ENCODE measurements at regions not wholly inside any gene's neighbourhood (a gene's known extent, or its start where the extent isn't known, plus 50 kb on each side); places are given as distances from the start of the nearest gene placed in this dataset.

DNA sequence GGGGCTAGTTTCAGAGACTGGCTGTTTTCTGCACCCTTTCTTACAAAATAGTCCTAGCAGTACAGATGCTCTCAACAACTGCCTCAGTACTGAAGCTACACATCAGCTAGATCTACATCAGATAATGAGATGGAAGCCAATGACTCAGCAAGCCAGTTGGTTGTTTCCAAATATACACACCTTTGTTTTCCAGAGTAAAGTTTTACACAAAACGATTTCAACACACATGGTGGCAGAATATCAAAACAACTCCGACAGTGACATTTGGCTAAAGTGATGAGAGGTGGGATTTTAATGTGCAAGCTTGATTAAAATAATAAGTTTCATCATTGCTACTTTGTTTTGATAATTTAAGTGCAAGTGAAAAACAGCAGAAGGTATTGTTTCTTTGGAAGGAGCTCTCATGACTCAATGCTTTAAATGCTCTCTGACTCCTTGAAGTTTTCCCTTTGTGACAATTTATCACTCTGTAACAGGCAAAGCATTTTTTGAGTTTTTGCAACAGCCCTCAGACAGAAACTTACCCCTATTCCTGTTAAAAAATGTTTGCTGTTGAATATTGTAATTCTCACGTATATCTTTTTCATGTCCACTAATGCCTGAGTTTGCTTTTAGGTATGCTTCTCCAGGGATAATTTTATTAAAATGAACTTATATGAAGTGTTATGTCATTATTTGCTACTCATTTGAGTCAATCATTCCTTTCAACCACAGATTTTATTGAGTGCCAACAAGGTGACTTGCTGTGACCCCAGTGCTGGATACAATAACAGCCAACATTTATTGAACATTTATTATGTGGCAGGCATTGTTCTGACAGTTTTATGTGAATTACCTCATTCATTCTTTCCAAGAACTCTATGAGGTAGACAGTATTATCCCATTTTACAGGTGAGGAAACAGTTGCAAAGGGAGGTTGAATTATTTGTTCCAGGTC is 882.0 kb downstream of the TFAP2A start:
- DNase-seq (ENCODE audit: low read depth) = peak; percentile 65

DNA sequence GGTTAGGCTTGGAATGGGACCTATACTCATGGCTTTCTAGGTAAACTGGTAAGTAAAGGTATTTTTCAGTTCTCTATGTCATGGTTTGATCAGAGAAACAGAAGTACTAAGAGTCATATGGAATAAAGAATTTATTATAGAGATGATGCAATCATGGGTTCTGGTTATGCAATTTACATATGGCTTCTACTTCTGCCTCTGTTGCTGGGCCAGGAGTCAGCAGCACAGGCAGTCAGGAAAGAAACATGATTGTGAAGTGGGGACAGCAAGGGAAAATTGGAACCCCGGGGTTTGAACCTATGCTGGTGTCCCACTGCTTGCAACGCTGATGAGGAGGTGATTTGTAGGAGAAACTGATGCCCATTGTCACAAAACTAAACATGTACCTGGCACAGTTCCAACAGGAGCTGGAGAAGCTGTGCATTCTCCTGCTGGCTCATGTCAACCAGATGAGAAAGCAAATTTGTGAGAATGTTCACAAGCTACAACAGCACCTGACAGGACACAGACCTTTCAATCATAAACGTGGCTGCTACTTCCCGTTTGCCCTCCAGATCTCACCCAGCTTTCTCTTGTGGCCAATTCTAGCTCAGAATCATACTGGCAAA is 887.1 kb downstream of the TFAP2A start:
- DNase-seq (ENCODE audit: low read depth) = no peak

DNA sequence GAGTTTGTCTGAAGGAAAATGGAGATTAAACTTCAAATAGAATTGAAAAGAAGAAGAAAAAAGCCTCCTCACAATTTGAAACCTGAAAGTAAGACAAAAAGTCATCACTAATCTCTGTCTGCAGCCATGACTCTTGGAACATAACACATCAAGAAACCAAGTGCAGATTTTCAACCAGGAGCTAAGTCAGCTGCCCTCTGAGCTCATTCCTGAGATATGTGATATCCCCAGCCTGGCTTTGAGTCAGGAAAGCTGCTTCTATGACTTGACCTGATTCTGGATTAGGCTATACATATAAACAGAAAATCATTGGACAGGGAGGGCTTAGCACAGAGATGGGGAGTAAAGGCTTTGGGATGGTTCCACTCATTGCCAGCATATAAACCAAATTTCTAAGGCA is 891.4 kb downstream of the TFAP2A start:
- peak; percentile 79 for DNase-seq (ENCODE audit: low read depth)

DNA sequence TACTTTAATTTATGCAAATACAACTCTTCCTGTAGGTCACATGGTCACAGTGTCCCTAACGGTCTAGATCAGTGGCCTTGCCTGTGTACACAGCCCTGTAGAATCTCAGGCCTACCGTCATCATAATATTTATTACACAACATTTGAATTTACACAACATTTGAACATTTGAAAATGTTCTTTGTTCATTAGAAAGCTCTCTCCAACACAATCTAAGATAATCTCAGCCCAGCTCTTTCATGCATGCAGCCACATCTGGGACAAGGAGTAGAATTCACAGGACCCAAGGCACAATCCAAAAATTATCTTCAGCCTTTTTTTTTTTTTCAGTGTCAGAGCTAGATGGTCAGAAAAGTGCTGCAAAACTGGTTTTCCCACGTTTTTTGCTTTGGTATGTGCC is 892.8 kb downstream of the TFAP2A start:
- DNase-seq (ENCODE audit: low read depth) = no peak

DNA sequence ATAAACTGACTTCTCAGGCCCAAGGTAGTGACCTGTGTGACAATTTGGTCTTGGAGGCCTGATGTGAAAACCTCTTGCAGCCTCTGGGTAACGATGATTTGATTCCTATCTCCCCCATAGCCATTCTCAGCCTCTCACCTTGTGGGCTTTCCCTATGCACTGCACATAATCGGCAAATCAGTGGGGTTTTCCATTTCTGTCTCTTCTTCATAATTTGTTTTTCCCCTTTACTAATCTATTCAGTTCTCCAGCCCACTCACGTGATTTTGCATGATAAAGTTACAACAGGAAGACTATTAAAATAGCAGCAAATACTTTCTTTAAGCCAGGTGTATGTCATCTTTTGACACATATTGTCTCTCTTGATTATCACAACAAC is 893.7 kb downstream of the TFAP2A start:
- DNase-seq (ENCODE audit: low read depth) = no peak

DNA sequence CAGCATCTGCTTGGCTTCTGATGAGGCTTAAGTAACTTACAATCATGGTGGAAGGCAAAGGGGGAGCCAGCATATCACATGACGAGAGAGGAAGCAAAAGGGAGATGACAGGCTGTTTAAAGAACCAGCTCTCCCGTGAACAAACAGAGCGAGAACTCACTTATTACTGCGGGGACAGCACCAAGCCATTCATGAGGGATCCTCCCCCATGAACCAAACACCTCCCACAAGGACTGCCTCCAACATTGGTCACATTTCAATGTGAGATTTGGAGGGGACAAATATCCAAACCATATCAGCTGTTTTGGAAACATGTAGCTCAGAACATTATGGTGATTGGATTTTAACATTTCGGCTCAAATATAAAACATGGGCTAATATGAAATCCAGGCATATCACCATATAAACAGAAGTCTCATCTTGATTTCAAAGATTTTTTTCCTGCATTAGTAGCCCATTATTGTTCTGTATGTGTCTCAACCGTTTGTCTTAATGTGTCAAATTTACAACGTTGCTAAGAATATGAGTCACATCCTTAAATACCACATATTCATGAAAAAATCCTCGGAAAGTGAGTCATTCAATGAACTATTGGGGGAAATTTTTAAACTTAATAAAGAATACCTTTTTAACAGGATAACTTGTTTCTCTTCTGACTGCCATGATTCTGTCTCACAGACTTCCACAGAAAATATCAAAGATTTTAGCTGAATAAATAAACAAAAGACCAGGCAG is 894.3 kb downstream of the TFAP2A start:
- peak; percentile 89 for DNase-seq (ENCODE audit: low read depth)

DNA sequence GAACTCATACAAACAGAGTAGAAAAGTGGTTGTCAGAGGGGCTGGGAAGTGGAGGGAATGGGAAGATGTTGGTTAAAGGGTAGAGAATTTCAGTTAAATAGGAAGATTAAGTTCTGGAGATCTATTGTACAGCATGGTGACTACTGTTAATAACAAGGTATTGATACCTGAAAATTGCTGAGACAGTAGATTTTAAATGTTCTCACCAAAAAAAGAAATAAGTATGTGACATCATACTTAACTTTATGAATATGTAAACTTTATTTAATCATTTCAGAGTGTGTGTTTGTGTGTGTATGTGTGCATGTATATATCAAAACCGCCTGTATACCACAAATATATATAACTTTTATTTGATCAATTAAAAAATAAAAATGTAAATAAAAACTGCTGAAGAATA is 896.4 kb downstream of the TFAP2A start:
- no peak for DNase-seq (ENCODE audit: low read depth)

DNA sequence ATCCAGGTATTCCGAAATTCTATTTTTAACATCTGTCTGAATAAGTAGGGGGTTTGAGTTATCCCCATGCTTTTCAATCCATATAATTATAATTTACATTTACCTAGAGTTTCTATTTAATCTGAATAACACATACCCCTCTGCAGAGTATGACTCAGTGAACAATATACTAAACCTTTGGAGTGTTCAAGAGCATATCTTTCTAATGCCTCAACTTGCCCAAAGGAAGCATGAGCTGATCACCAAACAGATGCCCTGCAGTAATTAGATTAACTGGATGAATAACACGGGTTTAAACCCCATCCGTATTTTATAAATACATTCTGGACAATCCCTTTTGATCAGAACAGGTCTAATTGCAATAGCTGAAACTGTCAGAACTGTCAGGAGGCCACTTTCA is 897.1 kb downstream of the TFAP2A start:
- DNase-seq (ENCODE audit: low read depth) = no peak

DNA sequence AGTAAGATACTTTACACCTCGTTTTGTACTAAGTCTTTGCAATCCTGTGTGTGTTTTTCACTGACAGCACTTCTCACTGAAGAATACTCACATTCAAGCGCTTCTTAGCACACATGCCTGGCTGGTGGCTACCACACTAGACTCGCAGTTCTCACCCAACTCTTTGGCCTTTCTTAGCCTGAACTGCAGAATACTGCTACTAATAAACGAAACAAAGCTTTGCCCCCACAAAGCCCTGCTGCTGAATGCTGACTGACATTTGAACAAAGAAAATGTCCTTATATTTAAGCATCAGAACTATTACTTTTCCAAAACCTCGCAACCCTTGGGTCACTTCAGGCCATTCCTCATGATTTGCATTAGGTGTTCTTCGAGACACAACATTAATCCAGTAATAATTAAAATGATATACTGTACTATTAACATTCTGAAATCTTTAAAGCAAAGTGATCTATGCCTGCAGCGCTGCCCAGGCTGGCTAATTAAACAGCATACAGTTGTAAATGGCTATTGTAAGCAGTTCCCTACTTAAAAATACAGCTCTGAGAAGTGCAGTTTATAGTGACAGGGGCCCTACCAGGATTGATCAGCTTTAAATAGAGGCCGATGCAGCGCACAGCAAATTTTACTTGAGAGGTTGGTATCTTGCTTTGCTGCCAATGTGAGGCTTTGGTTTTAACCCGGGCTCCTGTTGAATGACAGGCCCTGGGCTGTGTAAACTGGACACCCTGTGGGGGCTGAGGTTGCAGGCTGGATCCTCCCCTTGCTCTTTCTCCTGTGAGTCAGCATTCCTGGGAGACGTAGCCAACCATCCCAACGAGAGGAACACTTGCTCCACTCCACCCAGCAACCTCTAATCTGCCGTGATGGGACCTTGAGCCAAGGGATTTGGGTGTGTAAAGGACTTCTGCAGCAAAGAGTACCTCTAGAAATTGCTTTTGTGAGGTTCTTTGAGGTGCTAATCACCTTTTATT is 899.0 kb downstream of the TFAP2A start:
- DNase-seq (ENCODE audit: low read depth) = peak; percentile 87

DNA sequence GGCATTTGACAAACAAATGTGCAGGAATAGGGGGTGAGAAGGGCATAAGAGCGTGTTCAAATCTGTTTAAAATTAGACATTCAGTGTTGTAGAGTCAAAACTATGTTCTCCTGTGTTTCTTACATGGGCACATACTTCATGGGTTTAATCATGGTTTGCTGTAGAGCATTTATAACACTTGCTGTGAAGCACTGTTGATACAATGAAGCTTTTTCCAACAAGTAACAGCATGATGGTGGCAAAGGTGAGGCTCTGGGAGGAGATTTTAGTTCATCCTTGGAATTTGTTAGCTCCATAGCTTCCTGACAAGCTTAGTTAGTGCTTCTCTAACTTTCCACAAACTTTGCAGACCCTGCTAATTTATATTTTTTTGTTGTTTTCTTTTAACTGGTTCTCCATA is 900.7 kb downstream of the TFAP2A start:
- no peak for DNase-seq (ENCODE audit: low read depth)

DNA sequence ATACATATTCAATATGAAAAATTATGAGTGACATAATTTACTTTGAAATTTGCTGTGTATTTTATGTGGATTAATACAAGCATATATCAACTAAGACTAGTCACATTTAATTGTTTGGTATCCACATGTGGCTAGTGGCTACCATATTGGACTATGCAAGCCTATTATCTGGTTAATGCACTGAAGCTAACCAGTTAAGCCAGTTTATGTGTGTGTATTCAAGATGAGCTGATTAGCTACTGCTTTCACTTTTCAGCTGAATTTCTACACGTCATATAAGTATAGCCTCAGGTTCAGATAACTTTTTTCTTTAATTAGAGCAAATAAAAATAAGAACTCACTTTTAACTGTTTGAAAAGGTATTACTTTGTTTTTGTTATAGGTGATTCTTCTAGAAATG is 903.7 kb downstream of the TFAP2A start:
- DNase-seq (ENCODE audit: low read depth) = no peak

DNA sequence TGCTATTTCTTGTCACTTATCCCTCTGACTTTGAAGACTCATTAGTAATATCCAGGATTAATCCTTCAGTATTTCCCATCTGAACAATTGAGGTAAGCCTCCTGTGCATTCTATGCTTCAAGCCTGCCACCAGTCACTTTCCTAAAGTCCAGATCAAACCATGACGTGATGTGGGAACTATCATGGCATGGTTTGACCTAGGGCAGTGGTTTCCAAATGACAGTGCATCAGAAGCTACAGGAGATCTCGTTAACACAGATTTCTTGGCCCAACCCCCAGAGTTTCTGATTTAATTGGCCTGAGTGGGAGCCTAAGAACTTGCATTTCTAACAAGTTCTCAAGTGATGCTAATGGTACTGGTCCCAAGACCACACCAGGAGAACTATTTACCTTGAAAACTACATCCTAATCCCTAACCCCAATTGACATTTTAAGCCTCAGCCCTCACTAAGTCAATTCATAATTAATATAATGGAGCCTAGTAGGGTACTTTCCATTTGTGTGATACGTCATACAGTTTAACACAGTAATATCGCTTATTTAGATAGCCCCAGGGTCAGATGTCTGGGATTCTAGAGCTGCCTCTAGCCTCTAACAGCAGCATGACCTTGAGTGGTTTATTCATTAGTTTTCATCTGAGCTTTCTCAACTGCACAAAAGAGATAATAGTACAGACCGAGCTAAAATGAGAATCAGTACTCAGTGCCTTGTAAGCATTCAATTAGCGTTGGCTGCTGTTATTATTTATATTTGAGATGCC is 907.6 kb downstream of the TFAP2A start:
- DNase-seq (ENCODE audit: low read depth) = no peak

DNA sequence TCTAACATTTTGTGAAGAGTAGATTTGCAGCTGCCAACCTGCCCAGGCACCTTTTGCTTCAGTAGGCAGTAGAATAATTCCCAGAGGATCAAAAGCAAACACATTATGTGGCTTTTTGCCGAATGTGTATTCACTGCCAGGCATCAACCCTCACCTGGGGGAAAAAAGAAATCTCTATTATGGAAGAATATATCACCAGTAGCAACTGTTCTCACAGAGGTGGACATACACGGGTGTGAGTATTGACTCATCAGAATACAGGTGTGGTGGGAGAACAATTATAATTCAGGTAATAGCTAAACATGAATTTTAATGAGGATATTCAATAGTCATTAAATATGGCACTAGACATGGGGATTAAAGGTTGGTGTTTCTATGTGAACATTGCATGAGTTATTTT is 910.7 kb downstream of the TFAP2A start:
- no peak for DNase-seq (ENCODE audit: low read depth)

DNA sequence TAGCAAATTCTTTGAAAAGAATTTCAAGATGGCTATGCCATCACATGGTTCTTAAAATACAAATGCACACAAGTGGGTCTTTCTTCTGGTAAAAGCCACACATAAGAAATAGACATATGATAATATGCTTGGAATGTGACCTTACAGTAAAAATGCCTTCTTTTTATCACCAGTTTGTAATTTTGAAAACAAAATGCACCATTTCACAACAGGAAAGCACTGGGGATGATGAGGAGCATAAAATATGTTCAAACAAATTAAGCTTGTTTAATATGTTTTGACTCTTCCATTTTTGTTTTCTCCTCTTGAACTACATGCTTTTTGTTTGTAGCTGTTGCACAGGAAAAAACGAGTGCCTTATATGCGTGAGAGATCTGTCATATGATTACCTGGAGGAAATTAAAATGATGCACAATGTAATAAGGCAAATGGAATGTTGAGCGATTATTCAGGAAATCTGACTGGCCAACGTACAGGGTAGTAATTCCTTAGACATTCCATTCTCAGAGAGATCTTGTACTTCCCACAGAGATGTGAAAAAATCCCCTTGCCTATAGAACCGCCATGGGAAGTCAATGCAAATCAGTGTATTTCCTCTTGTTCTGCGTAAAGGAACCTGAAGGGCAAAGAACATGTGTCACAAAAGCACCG is 911.6 kb downstream of the TFAP2A start:
- DNase-seq (ENCODE audit: low read depth) = peak; percentile 82

DNA sequence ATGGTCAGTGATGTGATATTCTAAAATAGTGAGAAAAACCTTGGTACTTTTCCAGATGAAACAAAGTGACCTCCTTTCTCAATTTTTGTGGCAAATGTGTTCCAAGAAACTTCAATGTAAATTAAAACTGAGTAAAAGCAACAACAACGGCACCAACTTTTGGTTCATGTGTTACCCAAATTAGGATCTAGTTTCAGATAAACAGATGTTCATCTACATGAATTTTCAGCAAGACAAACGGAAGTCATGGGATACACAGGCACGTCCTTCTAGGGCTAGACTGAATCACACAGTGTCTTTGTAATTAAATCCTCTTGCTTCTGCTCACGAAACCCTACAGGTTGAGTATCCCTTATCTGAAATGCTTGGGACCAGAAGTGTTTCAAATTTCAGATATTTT is 915.2 kb downstream of the TFAP2A start:
- DNase-seq (ENCODE audit: low read depth) = peak; percentile 64

DNA sequence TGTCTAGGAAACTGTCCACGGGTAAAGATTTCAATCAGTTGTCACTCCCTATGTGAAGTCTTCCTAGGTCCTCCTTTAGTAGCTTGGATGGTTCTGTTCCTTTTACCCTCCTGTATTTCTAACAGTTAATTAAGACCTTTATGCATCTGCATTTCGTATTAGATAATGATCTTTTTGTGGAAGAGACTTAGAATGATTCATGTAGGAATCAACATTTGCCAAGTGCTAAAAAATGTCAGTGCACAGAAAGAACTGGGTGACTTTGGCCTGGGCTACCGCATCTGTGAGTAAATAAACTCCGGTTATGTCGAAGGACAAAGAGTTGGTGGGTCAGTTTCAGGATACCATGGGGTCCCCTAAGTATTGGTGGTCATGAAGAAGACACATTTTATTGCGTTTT is 918.0 kb downstream of the TFAP2A start:
- DNase-seq (ENCODE audit: low read depth) = peak; percentile 27

DNA sequence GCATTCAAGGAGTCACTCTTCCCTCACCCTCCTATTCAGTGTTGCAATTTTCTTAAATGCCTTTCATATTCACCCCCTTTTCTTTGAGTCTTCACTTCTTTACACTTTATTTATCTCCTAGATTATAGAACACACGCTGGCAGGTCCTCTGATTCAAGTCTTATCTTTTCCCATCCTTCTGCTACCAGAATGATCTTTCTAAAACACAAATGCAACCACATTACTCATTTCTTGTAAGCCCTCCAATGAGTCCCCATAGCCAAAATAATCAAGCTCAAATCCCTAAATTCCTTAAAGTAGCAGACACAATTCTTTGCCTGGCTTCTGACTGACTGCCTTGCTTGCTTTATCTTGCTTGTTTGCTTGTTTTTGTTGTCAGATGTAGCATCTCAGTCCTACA is 920.0 kb downstream of the TFAP2A start:
- no peak for DNase-seq (ENCODE audit: low read depth)

DNA sequence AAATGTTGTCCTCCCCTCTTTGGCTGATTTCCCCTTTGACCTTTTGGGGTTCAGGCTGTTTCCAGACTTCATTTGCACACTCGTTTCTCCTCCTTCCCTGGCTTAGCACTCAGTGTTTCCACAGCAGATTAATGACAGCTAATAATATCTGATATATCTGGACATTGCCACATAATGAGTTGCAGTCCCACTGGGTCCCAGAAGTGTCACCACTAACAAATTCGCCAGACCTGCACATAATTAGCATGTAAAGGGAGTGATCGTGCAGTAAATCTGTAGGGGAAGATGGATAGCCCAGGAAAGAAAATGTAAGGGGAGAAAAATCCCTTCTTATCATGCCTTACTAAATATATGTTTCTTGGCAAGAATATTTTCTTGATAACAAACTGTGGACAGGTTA is 922.1 kb downstream of the TFAP2A start:
- no peak for DNase-seq (ENCODE audit: low read depth)

DNA sequence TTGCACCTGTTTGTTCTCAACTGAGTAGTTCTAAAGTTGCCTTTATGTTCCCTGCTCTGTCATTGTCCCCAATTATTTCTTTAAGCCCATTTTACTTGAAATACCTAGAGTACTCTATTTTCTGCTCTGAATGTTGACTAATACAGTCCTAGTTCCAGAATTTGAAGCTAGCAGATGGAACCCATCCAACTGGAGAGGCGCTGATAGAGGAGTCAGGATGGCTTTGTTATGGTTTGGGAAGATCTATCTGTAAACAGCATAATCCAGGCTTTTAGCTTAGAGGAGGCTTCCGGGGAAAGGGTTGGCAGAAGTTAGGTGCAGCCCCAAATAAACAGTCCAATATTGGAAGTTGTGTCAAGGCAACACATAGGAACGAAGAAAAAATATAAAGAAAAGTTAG is 927.7 kb downstream of the TFAP2A start:
- no peak for DNase-seq (ENCODE audit: low read depth)

DNA sequence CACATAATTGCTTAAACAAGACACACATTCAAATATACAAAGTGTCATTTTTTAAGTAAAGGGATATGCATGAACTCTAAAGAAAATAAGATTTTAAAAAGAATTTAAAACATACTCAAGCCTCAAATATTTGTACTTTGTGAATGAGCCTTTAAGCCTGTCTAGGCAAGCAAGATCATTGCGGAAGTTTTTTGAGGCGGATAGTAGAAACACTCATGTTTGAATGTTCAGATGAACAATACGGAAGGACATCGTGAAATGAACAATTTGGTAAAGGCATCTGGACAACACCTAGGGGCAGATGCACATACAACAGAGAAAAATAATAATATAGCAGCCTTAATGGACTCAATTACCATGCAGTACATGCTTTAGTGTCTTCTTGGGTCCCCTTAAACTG is 928.9 kb downstream of the TFAP2A start:
- DNase-seq (ENCODE audit: low read depth) = no peak

Measured in RPMI7951 (cell line).